ENCODE measurements at regions not wholly inside any gene's neighbourhood (a gene's known extent, or its start where the extent isn't known, plus 50 kb on each side); places are given as distances from the start of the nearest gene placed in this dataset.
"Not testable (repeated sequence)": the region's sequence is repeated elsewhere in the genome, so short reads cannot be mapped to it uniquely, and the experiment has no call there.

- Histone ChIP-seq H3K4me1 (ENCODE audit: control insufficient read depth in 1 of 2, insufficient read depth in 2 of 2, low read length in 2 of 2) (no peaks in the 10 kb centered on the region), H4K20me1 (ENCODE audit: insufficient read depth) (no peaks in the 10 kb centered on the region), H3K4me3 (replicated peaks in 1 of 2; ENCODE audit: low read depth in 1 of 2, low read length in 2 of 2) (no peak overlapping the region), H3K79me2 (ENCODE audit: insufficient read depth, low read length) (no peaks in the 10 kb centered on the region), H3K9me2 (ENCODE audit: insufficient read depth) (no peaks in the 10 kb centered on the region), H3K9me3 (ENCODE audit: control insufficient read depth in 1 of 2, insufficient read depth in 1 of 2, low read depth in 1 of 2, low read length in 2 of 2) (no peaks in the 10 kb centered on the region), H3K27me3 (ENCODE audit: insufficient read depth, low read length) (no peaks in the 10 kb centered on the region), H3K4me2 (ENCODE audit: low read length) (no peak overlapping the region), H3K36me3 (ENCODE audit: control insufficient read depth in 1 of 2, insufficient read depth in 2 of 2, low read length in 2 of 2) (no peaks in the 10 kb centered on the region), H3K9ac (ENCODE audit: low read length) (no peak overlapping the region), H3K27ac (ENCODE audit: low read depth, low read length) (no peak overlapping the region), H2AFZ (ENCODE audit: low read depth, low read length, poor library complexity, severe bottlenecking) (no peak overlapping the region)
- ChIA-PET POLR2A (no interaction called here), CTCF (interaction anchor here (0.7 to 1.1 kb wide), 4 partner anchors 13 to 22 kb away, joined by 3 to 6 read pairs (median 4); no protein-coding TSS in a partner anchor), RAD21 (ENCODE audit: low non-redundant PET in 1 of 2, low total read pairs in 2 of 2, uncharacterized antibody in 2 of 2, unreplicated experiment in 2 of 2) (no interaction called here)
- DNase-seq (ENCODE audit: low read depth, low spot score) = no peak
- no peak for ATAC-seq
- TF ChIP-seq ZNF274 (IDR thresholded peaks at IDR 0.05; ENCODE audit: low read depth, low read length) = no peak
- TF ChIP-seq RAD21 (IDR thresholded peaks at IDR 0.05; ENCODE audit: low read depth) = peak; percentile 9; the same call in 1 of the 2 replicates
- peak; percentile 11 to 53 (median 24); a peak in 3 of 6 replicates for TF ChIP-seq CTCF (IDR thresholded peaks at IDR 0.05 in 2 of 3, conservative IDR thresholded peaks at IDR 0.05 in 1 of 3; ENCODE audit: borderline replicate concordance in 1 of 3, insufficient read depth in 1 of 3, low read depth in 2 of 3, low read length in 2 of 3)
- intact Hi-C loops (cut with micrococcal nuclease) = loop anchor here (1.0 kb wide), 1 partner anchor 698 kb away; no protein-coding TSS in a partner anchor
- BruUV-seq (replicated peaks) = no TSS peak
These were observed 69.6 kb upstream of the CXorf66 start for GRCh38 chrX:140034916-140035315.

- ATAC-seq = no peak
These were observed 57.2 kb upstream of the CXorf66 start for GRCh38 chrX:140022482-140022881.

GRCh38 chrX:140019134-140019533 is 53.8 kb upstream of the CXorf66 start:
- H2AFZ ChIP-seq (ENCODE audit: low read depth, low read length, poor library complexity, severe bottlenecking); intact Hi-C loops (cut with micrococcal nuclease); CTCF ChIA-PET; H3K27me3 ChIP-seq (ENCODE audit: insufficient read depth, low read length); H3K4me2 ChIP-seq (ENCODE audit: low read length); POLR2A ChIA-PET; H3K27ac ChIP-seq (ENCODE audit: low read depth, low read length); H3K36me3 ChIP-seq (ENCODE audit: control insufficient read depth in 1 of 2, insufficient read depth in 2 of 2, low read length in 2 of 2); RAD21 ChIA-PET (ENCODE audit: low non-redundant PET in 1 of 2, low total read pairs in 2 of 2, uncharacterized antibody in 2 of 2, unreplicated experiment in 2 of 2); H3K79me2 ChIP-seq (ENCODE audit: insufficient read depth, low read length); BruUV-seq (replicated peaks); H3K4me1 ChIP-seq (ENCODE audit: control insufficient read depth in 1 of 2, insufficient read depth in 2 of 2, low read length in 2 of 2); H3K9ac ChIP-seq (ENCODE audit: low read length); ATAC-seq; H3K9me2 ChIP-seq (ENCODE audit: insufficient read depth); H3K9me3 ChIP-seq (ENCODE audit: control insufficient read depth in 1 of 2, insufficient read depth in 1 of 2, low read depth in 1 of 2, low read length in 2 of 2); DNase-seq (ENCODE audit: low read depth, low spot score); H3K4me3 ChIP-seq (replicated peaks in 1 of 2; ENCODE audit: low read depth in 1 of 2, low read length in 2 of 2); H4K20me1 ChIP-seq (ENCODE audit: insufficient read depth): not testable (repeated sequence)

More at GRCh38 chrX:140022482-140022881, 57.2 kb upstream of the CXorf66 start:
- ChIA-PET POLR2A (no interaction called here), CTCF (no interaction called here), RAD21 (ENCODE audit: low non-redundant PET in 1 of 2, low total read pairs in 2 of 2, uncharacterized antibody in 2 of 2, unreplicated experiment in 2 of 2) (no interaction called here)
- Histone ChIP-seq H3K9me3 (ENCODE audit: control insufficient read depth in 1 of 2, insufficient read depth in 1 of 2, low read depth in 1 of 2, low read length in 2 of 2) (no peaks in the 10 kb centered on the region), H3K27me3 (ENCODE audit: insufficient read depth, low read length) (no peaks in the 10 kb centered on the region), H4K20me1 (ENCODE audit: insufficient read depth) (no peaks in the 10 kb centered on the region), H3K4me2 (ENCODE audit: low read length) (no peak overlapping the region), H2AFZ (ENCODE audit: low read depth, low read length, poor library complexity, severe bottlenecking) (no peak overlapping the region), H3K4me3 (replicated peaks in 1 of 2; ENCODE audit: low read depth in 1 of 2, low read length in 2 of 2) (no peak overlapping the region), H3K9me2 (ENCODE audit: insufficient read depth) (no peaks in the 10 kb centered on the region), H3K27ac (ENCODE audit: low read depth, low read length) (no peak overlapping the region), H3K36me3 (ENCODE audit: control insufficient read depth in 1 of 2, insufficient read depth in 2 of 2, low read length in 2 of 2) (no peaks in the 10 kb centered on the region), H3K9ac (ENCODE audit: low read length) (no peak overlapping the region), H3K79me2 (ENCODE audit: insufficient read depth, low read length) (no peaks in the 10 kb centered on the region), H3K4me1 (ENCODE audit: control insufficient read depth in 1 of 2, insufficient read depth in 2 of 2, low read length in 2 of 2) (no peaks in the 10 kb centered on the region)
- TF ChIP-seq CEBPB (IDR thresholded peaks at IDR 0.05; ENCODE audit: low read depth) = no peak
- no TSS peak for BruUV-seq (replicated peaks)
- intact Hi-C loops (cut with micrococcal nuclease) = no loop called here
- no peak for DNase-seq (ENCODE audit: low read depth, low spot score)

Measured in HCT116 (cell line).